ENCODE measurements at regions not wholly inside any gene's neighbourhood (a gene's known extent, or its start where the extent isn't known, plus 50 kb on each side); places are given as distances from the start of the nearest gene placed in this dataset.

GRCh38 chr2:120991441-120991840, 255.8 kb downstream of the GLI2 start:
- no peaks in the 10 kb centered on the region for H3K36me3 ChIP-seq (ENCODE audit: insufficient read depth, low read length)
- H3K27me3 ChIP-seq (ENCODE audit: insufficient read depth, low read depth, low read length) = no peaks in the 10 kb centered on the region
- no peak overlapping the region for H3K27ac ChIP-seq (ENCODE audit: low read length)
- H3K4me3 ChIP-seq (ENCODE audit: low read length) = no peak overlapping the region
- no peak overlapping the region for H3K4me2 ChIP-seq (ENCODE audit: low read length)
- H3F3A ChIP-seq (ENCODE audit: insufficient read depth, low read length, poor library complexity, severe bottlenecking) = no peaks in the 10 kb centered on the region
- no peak for TF ChIP-seq EZH2 (IDR thresholded peaks at IDR 0.05; ENCODE audit: borderline replicate concordance, insufficient read depth, low read length, poor library complexity, severe bottlenecking)
- no peak for TF ChIP-seq CTCF (IDR thresholded peaks at IDR 0.05; ENCODE audit: poor library complexity, severe bottlenecking)
- TF ChIP-seq SMC3 (conservative IDR thresholded peaks at IDR 0.05; ENCODE audit: poor library complexity) = no peak
- TF ChIP-seq POLR2AphosphoS5 (IDR thresholded peaks at IDR 0.05) = no peak
- TF ChIP-seq RAD21 (conservative IDR thresholded peaks at IDR 0.05) = no peak
- no peak for TF ChIP-seq EP300 (conservative IDR thresholded peaks at IDR 0.05; ENCODE audit: poor library complexity, severe bottlenecking)
- TF ChIP-seq REST (IDR thresholded peaks at IDR 0.05; ENCODE audit: borderline replicate concordance) = no peak
- TF ChIP-seq TAF1 (IDR thresholded peaks at IDR 0.05; ENCODE audit: low read depth) = no peak
- no peak for TF ChIP-seq MXI1 (conservative IDR thresholded peaks at IDR 0.05; ENCODE audit: poor library complexity, severe bottlenecking)
- no peaks in the 10 kb centered on the region for H3K9me3 ChIP-seq (ENCODE audit: low read length)
- H3K9me2 ChIP-seq (ENCODE audit: insufficient read depth, low read length) = no peaks in the 10 kb centered on the region
- no peak overlapping the region for H2AFZ ChIP-seq (ENCODE audit: low read depth, low read length)
- H3K9ac ChIP-seq (ENCODE audit: low read length) = no peak overlapping the region
- H4K20me1 ChIP-seq (ENCODE audit: insufficient read depth) = no peaks in the 10 kb centered on the region
- no peaks in the 10 kb centered on the region for H3K79me2 ChIP-seq (replicated peaks; ENCODE audit: insufficient read depth, low read length)

GRCh38 chr2:120992791-120993555, 257.3 kb downstream of the GLI2 start:
- H3K9me3 ChIP-seq (ENCODE audit: low read length) = no peaks in the 10 kb centered on the region
- H3K4me3 ChIP-seq (ENCODE audit: low read length) = no peak overlapping the region
- no peak overlapping the region for H3K9ac ChIP-seq (ENCODE audit: low read length)
- H3K27ac ChIP-seq (ENCODE audit: low read length) = no peak overlapping the region
- TF ChIP-seq SMC3 (conservative IDR thresholded peaks at IDR 0.05; ENCODE audit: poor library complexity) = no peak
- no peak for TF ChIP-seq MXI1 (conservative IDR thresholded peaks at IDR 0.05; ENCODE audit: poor library complexity, severe bottlenecking)
- TF ChIP-seq POLR2AphosphoS5 (IDR thresholded peaks at IDR 0.05) = no peak
- no peak for TF ChIP-seq EP300 (conservative IDR thresholded peaks at IDR 0.05; ENCODE audit: poor library complexity, severe bottlenecking)
- no peak for TF ChIP-seq REST (IDR thresholded peaks at IDR 0.05; ENCODE audit: borderline replicate concordance)
- no peak for TF ChIP-seq TAF1 (IDR thresholded peaks at IDR 0.05; ENCODE audit: low read depth)
- TF ChIP-seq CTCF (IDR thresholded peaks at IDR 0.05; ENCODE audit: poor library complexity, severe bottlenecking) = no peak
- no peak for TF ChIP-seq RAD21 (conservative IDR thresholded peaks at IDR 0.05)
- no peak for TF ChIP-seq EZH2 (IDR thresholded peaks at IDR 0.05; ENCODE audit: borderline replicate concordance, insufficient read depth, low read length, poor library complexity, severe bottlenecking)
- no peak overlapping the region for H3K4me2 ChIP-seq (ENCODE audit: low read length)
- H3K9me2 ChIP-seq (ENCODE audit: insufficient read depth, low read length) = no peaks in the 10 kb centered on the region
- H4K20me1 ChIP-seq (ENCODE audit: insufficient read depth) = no peaks in the 10 kb centered on the region
- no peaks in the 10 kb centered on the region for H3K27me3 ChIP-seq (ENCODE audit: insufficient read depth, low read depth, low read length)
- no peaks in the 10 kb centered on the region for H3K79me2 ChIP-seq (replicated peaks; ENCODE audit: insufficient read depth, low read length)
- no peaks in the 10 kb centered on the region for H3F3A ChIP-seq (ENCODE audit: insufficient read depth, low read length, poor library complexity, severe bottlenecking)
- H2AFZ ChIP-seq (ENCODE audit: low read depth, low read length) = no peak overlapping the region
- H3K36me3 ChIP-seq (ENCODE audit: insufficient read depth, low read length) = no peaks in the 10 kb centered on the region

Measured in neural cell (in vitro differentiated cells).